HEK293 (cell line): ENCODE measurements at regions not wholly inside any gene's neighbourhood (a gene's known extent, or its start where the extent isn't known, plus 50 kb on each side); places are given as distances from the start of the nearest gene placed in this dataset.

Source experiments
- CTCF ChIA-PET: fragments of 350-600 bp; formaldehyde crosslinking; extraction: SDS; loops from one replicate; lab custom pipeline; 2021; ENCODE audit warnings: antibody characterized with exemption; lab: Yijun Ruan, JAX
- POLR2A ChIA-PET: fragments of 300-600 bp; formaldehyde crosslinking; extraction: SDS; loops from one replicate; lab custom pipeline; 2020; ENCODE audit warnings: antibody characterized with exemption, inconsistent platforms; lab: Yijun Ruan, JAX
- H3K27ac ChIP-seq: fragments of 200-500 bp; sonication (Bioruptor generic); 2 replicates; pipeline ENCODE4 v1.5.1; 2014; ENCODE audit warnings: low read depth, low read length, control low read depth, inconsistent platforms; ENCODE audit errors: extremely low read depth
- H3K36me3 ChIP-seq, 2 experiments: fragments of 200-500 bp in 1 of 2; sonication (Bioruptor generic) in 1 of 2; 1 replicate in 1 of 2; 2 replicates in 1 of 2; pipeline ENCODE4 v1.5.1; 2014 to 2017; ENCODE audit warnings: inconsistent platforms in 2 of 2, low read length in 2 of 2; ENCODE audit not compliant: control insufficient read depth in 2 of 2, insufficient read depth in 1 of 2
- H3K4me1 ChIP-seq: fragments of 200-500 bp; sonication (Bioruptor generic); 2 replicates; pipeline ENCODE4 v1.5.1; 2014; ENCODE audit warnings: mild to moderate bottlenecking, low read length, inconsistent platforms; ENCODE audit not compliant: control insufficient read depth, insufficient read depth
- H3K4me3 ChIP-seq: 2 replicates; pipeline ENCODE4 v1.5.1; 2011; ENCODE audit warnings: low read depth, mild to moderate bottlenecking, control low read depth, low read length, moderate library complexity
- H3K9me3 ChIP-seq: fragments of 200-500 bp; sonication (Bioruptor generic); 2 replicates; pipeline ENCODE4 v1.5.1; 2014; ENCODE audit warnings: low read depth, low read length, inconsistent platforms; ENCODE audit not compliant: control insufficient read depth, insufficient read depth
- CTCF ChIP-seq: fragments of 450-650 bp; formaldehyde crosslinking; IDR thresholded peaks from 2 replicates; pipeline ENCODE4 v1.5.1; 2016; ENCODE audit warnings: missing biosample characterization, missing genetic modification characterization
- GLI4 ChIP-seq: fragments of 450-650 bp; formaldehyde crosslinking; IDR thresholded peaks from 2 replicates; pipeline ENCODE4 v1.5.1; 2016; ENCODE audit warnings: missing biosample characterization, missing genetic modification characterization
- GLIS1 ChIP-seq: fragments of 450-650 bp; formaldehyde crosslinking; IDR thresholded peaks from 2 replicates; pipeline ENCODE4 v1.5.1; 2016; ENCODE audit warnings: missing biosample characterization, missing genetic modification characterization
- GLIS2 ChIP-seq: fragments of 450-650 bp; formaldehyde crosslinking; IDR thresholded peaks from 2 replicates; pipeline ENCODE4 v1.5.1; 2016; ENCODE audit warnings: missing biosample characterization, missing genetic modification characterization
- IKZF3 ChIP-seq: fragments of 450-650 bp; IDR thresholded peaks from 2 replicates; pipeline ENCODE4 v1.5.0; 2018; ENCODE audit warnings: missing biosample characterization, mild to moderate bottlenecking, missing genetic modification characterization, moderate library complexity
- KLF9 ChIP-seq: fragments of 450-650 bp; formaldehyde crosslinking; IDR thresholded peaks from 2 replicates; pipeline ENCODE4 v1.5.1; 2016; ENCODE audit warnings: missing biosample characterization, missing genetic modification characterization, low read depth
- MYNN ChIP-seq: fragments of 450-650 bp; formaldehyde crosslinking; IDR thresholded peaks from 2 replicates; pipeline ENCODE4 v1.5.1; 2016; ENCODE audit warnings: missing biosample characterization, missing genetic modification characterization, borderline replicate concordance
- OSR2 ChIP-seq: fragments of 450-650 bp; formaldehyde crosslinking; IDR thresholded peaks from 2 replicates; pipeline ENCODE4 v1.5.1; 2016; ENCODE audit warnings: missing biosample characterization, missing genetic modification characterization
- OVOL3 ChIP-seq: fragments of 450-650 bp; formaldehyde crosslinking; IDR thresholded peaks from 2 replicates; pipeline ENCODE4 v1.5.1; 2016; ENCODE audit warnings: missing biosample characterization, missing genetic modification characterization
- ZBTB6 ChIP-seq: fragments of 450-650 bp; formaldehyde crosslinking; IDR thresholded peaks from 2 replicates; pipeline ENCODE4 v1.5.1; 2017; ENCODE audit warnings: missing biosample characterization, missing genetic modification characterization
- ZFP37 ChIP-seq: fragments of 450-650 bp; formaldehyde crosslinking; IDR thresholded peaks from 2 replicates; pipeline ENCODE4 v1.5.1; 2016; ENCODE audit warnings: missing biosample characterization, missing genetic modification characterization
- ZNF202 ChIP-seq: fragments of 450-650 bp; formaldehyde crosslinking; IDR thresholded peaks from 2 replicates; pipeline ENCODE4 v1.5.1; 2016; ENCODE audit warnings: missing biosample characterization, missing genetic modification characterization, borderline replicate concordance
- ZNF23 ChIP-seq: fragments of 450-650 bp; formaldehyde crosslinking; IDR thresholded peaks from 2 replicates; pipeline ENCODE4 v1.5.1; 2016; ENCODE audit warnings: missing biosample characterization, missing genetic modification characterization, borderline replicate concordance
- ZNF280D ChIP-seq: fragments of 450-650 bp; formaldehyde crosslinking; IDR thresholded peaks from 2 replicates; pipeline ENCODE4 v1.5.1; 2016; ENCODE audit warnings: missing biosample characterization, missing genetic modification characterization
- ZNF292 ChIP-seq: fragments of 450-650 bp; formaldehyde crosslinking; IDR thresholded peaks from 2 replicates; pipeline ENCODE4 v1.5.1; 2016; ENCODE audit warnings: low read depth, missing biosample characterization, missing genetic modification characterization, borderline replicate concordance
- ZNF433 ChIP-seq: fragments of 450-650 bp; formaldehyde crosslinking; IDR thresholded peaks from 2 replicates; pipeline ENCODE4 v1.5.1; 2016; ENCODE audit warnings: missing biosample characterization, missing genetic modification characterization, low read depth
- ZNF473 ChIP-seq: fragments of 450-650 bp; formaldehyde crosslinking; IDR thresholded peaks from 2 replicates; pipeline ENCODE4 v1.5.1; 2017; ENCODE audit warnings: missing biosample characterization, missing genetic modification characterization
- ZNF544 ChIP-seq: fragments of 450-650 bp; formaldehyde crosslinking; IDR thresholded peaks from 2 replicates; pipeline ENCODE4 v1.5.0; 2017; ENCODE audit warnings: missing biosample characterization, missing genetic modification characterization
- ZNF548 ChIP-seq: fragments of 450-650 bp; formaldehyde crosslinking; IDR thresholded peaks from 2 replicates; pipeline ENCODE4 v1.5.1; 2016; ENCODE audit warnings: missing biosample characterization, missing genetic modification characterization
- ZNF596 ChIP-seq: fragments of 450-650 bp; IDR thresholded peaks from 2 replicates; pipeline ENCODE4 v1.5.0; 2018; ENCODE audit warnings: missing biosample characterization, mild to moderate bottlenecking, missing genetic modification characterization, moderate library complexity
- ZNF660 ChIP-seq: fragments of 450-650 bp; IDR thresholded peaks from 2 replicates; pipeline ENCODE4 v1.5.1; 2018; ENCODE audit warnings: missing biosample characterization, mild to moderate bottlenecking, missing genetic modification characterization
- ZNF837 ChIP-seq: fragments of 450-650 bp; formaldehyde crosslinking; IDR thresholded peaks from 2 replicates; pipeline ENCODE4 v1.5.1; 2016; ENCODE audit warnings: missing biosample characterization, missing genetic modification characterization
- ZSCAN23 ChIP-seq: fragments of 450-650 bp; formaldehyde crosslinking; IDR thresholded peaks from 2 replicates; pipeline ENCODE4 v1.5.1; 2016; ENCODE audit warnings: missing biosample characterization, missing genetic modification characterization
- ZSCAN4 ChIP-seq: fragments of 450-650 bp; formaldehyde crosslinking; IDR thresholded peaks from 2 replicates; pipeline ENCODE4 v1.5.1; 2017; ENCODE audit warnings: missing biosample characterization, missing genetic modification characterization

- TF ChIP-seq ZNF280D (tag by site-specific recombination): no peak
- no peak for TF ChIP-seq ZNF544 (tag by site-specific recombination)
- TF ChIP-seq ZNF292 (tag by site-specific recombination): no peak
These were observed 286.1 kb upstream of the GJE1 start (continued) for GRCh38 chr6:141846639-141847038.

- ChIA-PET POLR2A (no interaction called here), CTCF (no interaction called here)
- H3K4me1 ChIP-seq: no peaks in the 10 kb centered on the region
- no peak overlapping the region for H3K27ac ChIP-seq
- H3K36me3 ChIP-seq: no peaks in the 10 kb centered on the region
- no peaks in the 10 kb centered on the region for H3K9me3 ChIP-seq
- H3K4me3 ChIP-seq: no peak overlapping the region
- TF ChIP-seq IKZF3 (tag by site-specific recombination) (no peak), ZNF23 (tag by site-specific recombination) (no peak), KLF9 (tag by site-specific recombination) (no peak), GLIS1 (no peak), ZNF548 (tag by site-specific recombination) (no peak), GLIS2 (no peak), MYNN (tag by site-specific recombination) (no peak), ZNF433 (no peak), ZNF473 (no peak), ZSCAN23 (no peak), ZNF292 (tag by site-specific recombination) (no peak)
These were observed 289.4 kb upstream of the GJE1 start for GRCh38 chr6:141843178-141843834.

- Histone ChIP-seq H3K4me3 (no peak overlapping the region), H3K36me3 (no peaks in the 10 kb centered on the region), H3K4me1 (no peaks in the 10 kb centered on the region), H3K27ac (no peak overlapping the region), H3K9me3 (no peaks in the 10 kb centered on the region)
- ChIA-PET CTCF (no interaction called here), POLR2A (no interaction called here)
- no peak for TF ChIP-seq ZNF660 (tag by site-specific recombination)
- no peak for TF ChIP-seq ZNF837 (tag by site-specific recombination)
These were observed 299.6 kb upstream of the GJE1 start for GRCh38 chr6:141833001-141833655.

GRCh38 chr6:141830530-141830929, 302.2 kb upstream of the GJE1 start:
- Histone ChIP-seq H3K9me3 (no peaks in the 10 kb centered on the region), H3K4me1 (no peaks in the 10 kb centered on the region), H3K4me3 (no peak overlapping the region), H3K36me3 (no peaks in the 10 kb centered on the region), H3K27ac (no peak overlapping the region)
- ChIA-PET POLR2A (no interaction called here), CTCF (no interaction called here)
- TF ChIP-seq OVOL3: no peak
- TF ChIP-seq OSR2 (tag by site-specific recombination): no peak
- no peak for TF ChIP-seq ZNF202 (tag by site-specific recombination)
- TF ChIP-seq ZFP37 (tag by site-specific recombination): no peak
- no peak for TF ChIP-seq CTCF
- TF ChIP-seq ZBTB6 (tag by site-specific recombination): no peak
- no peak for TF ChIP-seq ZSCAN4 (tag by site-specific recombination)
- TF ChIP-seq GLI4 (tag by site-specific recombination): no peak
- TF ChIP-seq ZNF596: no peak
